ENCODE measurements at regions not wholly inside any gene's neighbourhood (a gene's known extent, or its start where the extent isn't known, plus 50 kb on each side); places are given as distances from the start of the nearest gene placed in this dataset.

DNA sequence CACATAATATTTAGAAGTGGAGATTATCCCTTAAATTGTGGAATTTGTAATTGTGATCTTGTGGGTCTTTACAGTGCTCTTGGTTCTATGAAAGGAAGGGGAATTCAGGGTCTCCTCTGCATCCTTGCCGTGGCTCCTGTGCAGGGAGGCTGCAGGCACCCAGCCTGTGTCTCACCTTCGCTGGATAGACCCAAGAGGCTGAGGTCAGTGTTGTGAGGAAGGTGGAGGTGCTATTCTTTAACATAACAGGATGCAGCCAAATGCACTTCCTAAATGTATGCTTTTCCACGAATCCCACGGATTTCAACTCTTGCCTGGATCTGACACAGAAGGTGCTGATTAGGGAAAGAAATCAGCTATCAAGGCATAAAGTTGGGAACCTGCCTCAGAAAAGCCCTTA, 69.5 kb downstream of the TMEM18 start:
- TF ChIP-seq EZH2phosphoT487 (IDR thresholded peaks at IDR 0.05) (no peak), EZH2 (IDR thresholded peaks at IDR 0.05) (no peak)
- TF ChIP-seq, protein P1, sequence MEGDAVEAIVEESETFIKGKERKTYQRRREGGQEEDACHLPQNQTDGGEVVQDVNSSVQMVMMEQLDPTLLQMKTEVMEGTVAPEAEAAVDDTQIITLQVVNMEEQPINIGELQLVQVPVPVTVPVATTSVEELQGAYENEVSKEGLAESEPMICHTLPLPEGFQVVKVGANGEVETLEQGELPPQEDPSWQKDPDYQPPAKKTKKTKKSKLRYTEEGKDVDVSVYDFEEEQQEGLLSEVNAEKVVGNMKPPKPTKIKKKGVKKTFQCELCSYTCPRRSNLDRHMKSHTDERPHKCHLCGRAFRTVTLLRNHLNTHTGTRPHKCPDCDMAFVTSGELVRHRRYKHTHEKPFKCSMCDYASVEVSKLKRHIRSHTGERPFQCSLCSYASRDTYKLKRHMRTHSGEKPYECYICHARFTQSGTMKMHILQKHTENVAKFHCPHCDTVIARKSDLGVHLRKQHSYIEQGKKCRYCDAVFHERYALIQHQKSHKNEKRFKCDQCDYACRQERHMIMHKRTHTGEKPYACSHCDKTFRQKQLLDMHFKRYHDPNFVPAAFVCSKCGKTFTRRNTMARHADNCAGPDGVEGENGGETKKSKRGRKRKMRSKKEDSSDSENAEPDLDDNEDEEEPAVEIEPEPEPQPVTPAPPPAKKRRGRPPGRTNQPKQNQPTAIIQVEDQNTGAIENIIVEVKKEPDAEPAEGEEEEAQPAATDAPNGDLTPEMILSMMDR (IDR thresholded peaks at IDR 0.05) = no peak
- Mint-ChIP-seq H3K27me3 (ENCODE audit: insufficient read depth, low read depth) (no peaks in the 10 kb centered on the region), H3K27ac (no peak overlapping the region), H3K9me3 (peaks cover 2% of the 10 kb centered on the region), H3K36me3 (no peaks in the 10 kb centered on the region), H3K4me3 (no peak overlapping the region), H3K4me1 (peaks cover 23% of the 10 kb centered on the region)
- Histone ChIP-seq H2AFZ (replicated peaks) (no peak overlapping the region), H3F3A (ENCODE audit: low read depth) (peaks cover 3% of the 10 kb centered on the region), H3K4me1 (no peaks in the 10 kb centered on the region), H3K9me3 (ENCODE audit: low read depth) (no peaks in the 10 kb centered on the region), H3K4me2 (no peak overlapping the region), H3K4me3 (no peak overlapping the region), H3K9ac (no peak overlapping the region), H4K20me1 (ENCODE audit: low read depth) (no peaks in the 10 kb centered on the region), H3K27ac (no peak overlapping the region), H3K79me2 (ENCODE audit: low read depth) (no peaks in the 10 kb centered on the region), H3K36me3 (no peaks in the 10 kb centered on the region), H3K27me3 (no peaks in the 10 kb centered on the region)
- DNase-seq (ENCODE audit: low spot score) = no peak

- TF ChIP-seq EZH2 (IDR thresholded peaks at IDR 0.05) (no peak), EZH2phosphoT487 (IDR thresholded peaks at IDR 0.05) (no peak)
- TF ChIP-seq, protein P1 (IDR thresholded peaks at IDR 0.05) = no peak
- peaks cover 2% of the 10 kb centered on the region for H3K9me3 Mint-ChIP-seq
- no peaks in the 10 kb centered on the region for H3K4me1 ChIP-seq
- no peaks in the 10 kb centered on the region for H3K27me3 Mint-ChIP-seq (ENCODE audit: insufficient read depth, low read depth)
- no peaks in the 10 kb centered on the region for H3K36me3 ChIP-seq
- H3K36me3 Mint-ChIP-seq = no peaks in the 10 kb centered on the region
- H3K27ac Mint-ChIP-seq = no peak overlapping the region
- H3K9ac ChIP-seq = no peak overlapping the region
- peaks cover 23% of the 10 kb centered on the region for H3K4me1 Mint-ChIP-seq
- H3K4me2 ChIP-seq = no peak overlapping the region
- H3K9me3 ChIP-seq (ENCODE audit: low read depth) = no peaks in the 10 kb centered on the region
- no peak overlapping the region for H3K4me3 Mint-ChIP-seq
- H2AFZ ChIP-seq (replicated peaks) = no peak overlapping the region
- no peak overlapping the region for H3K4me3 ChIP-seq
- no peaks in the 10 kb centered on the region for H4K20me1 ChIP-seq (ENCODE audit: low read depth)
- no peak overlapping the region for H3K27ac ChIP-seq
- no peak for DNase-seq (ENCODE audit: low spot score)
- no peaks in the 10 kb centered on the region for H3K79me2 ChIP-seq (ENCODE audit: low read depth)
- no peaks in the 10 kb centered on the region for H3K27me3 ChIP-seq
- peaks cover 3% of the 10 kb centered on the region for H3F3A ChIP-seq (ENCODE audit: low read depth)
Measured at GRCh38 chr2:607172-607571, 70.0 kb downstream of the TMEM18 start.

- no peak overlapping the region for H3K4me3 ChIP-seq
- H3K27ac ChIP-seq = no peak overlapping the region
- H3K4me2 ChIP-seq = no peak overlapping the region
- no peaks in the 10 kb centered on the region for H3K27me3 ChIP-seq
- H3K36me3 ChIP-seq = no peaks in the 10 kb centered on the region
- H4K20me1 ChIP-seq (ENCODE audit: low read depth) = no peaks in the 10 kb centered on the region
- H3F3A ChIP-seq (ENCODE audit: low read depth) = peaks cover 3% of the 10 kb centered on the region
- H2AFZ ChIP-seq (replicated peaks) = no peak overlapping the region
- H3K9me3 ChIP-seq (ENCODE audit: low read depth) = no peaks in the 10 kb centered on the region
- Mint-ChIP-seq H3K4me3 (no peak overlapping the region), H3K4me1 (peaks cover 20% of the 10 kb centered on the region), H3K36me3 (no peaks in the 10 kb centered on the region), H3K27ac (no peak overlapping the region), H3K27me3 (ENCODE audit: insufficient read depth, low read depth) (no peaks in the 10 kb centered on the region), H3K9me3 (peaks cover 2% of the 10 kb centered on the region)
- no peak overlapping the region for H3K9ac ChIP-seq
- no peak for TF ChIP-seq EZH2 (IDR thresholded peaks at IDR 0.05)
- H3K4me1 ChIP-seq = no peaks in the 10 kb centered on the region
- DNase-seq (ENCODE audit: low spot score) = no peak
- no peaks in the 10 kb centered on the region for H3K79me2 ChIP-seq (ENCODE audit: low read depth)
Measured at GRCh38 chr2:605674-606608, 71.3 kb downstream of the TMEM18 start.
